Lung (tissue), 11 donors: ENCODE measurements at regions not wholly inside any gene's neighbourhood (a gene's known extent, or its start where the extent isn't known, plus 50 kb on each side); places are given as distances from the start of the nearest gene placed in this dataset.

Source experiments
- ATAC-seq: fragments of 200-7000 bp; cut with Tn5 transposase; one replicate; pipeline ENCODE4 v1.9.1; 2020; ENCODE audit warnings: moderate number of reproducible peaks; ENCODE audit not compliant: insufficient read depth, low FRiP score
- DNase-seq, 3 donors: peaks; one replicate each; pipeline ENCODE4 v3.0.0-alpha.2; 2013 to 2017
- H3K27ac ChIP-seq, 2 donors: one replicate each; pipeline ENCODE4 v1.5.1; 2013; ENCODE audit warnings: mild to moderate bottlenecking in 2 of 2, moderate library complexity in 2 of 2, control low read depth in 1 of 2, inconsistent platforms in 1 of 2, low read depth in 1 of 2, low read length in 1 of 2
- H3K27me3 ChIP-seq, 3 donors: one replicate each; pipeline ENCODE4 v1.5.1; 2013; ENCODE audit warnings: low read length in 2 of 3; ENCODE audit not compliant: control insufficient read depth in 3 of 3, insufficient read depth in 3 of 3
- H3K36me3 ChIP-seq, 4 donors: one replicate each; pipeline ENCODE4 v1.5.1; 2013; ENCODE audit warnings: low read length in 4 of 4, mild to moderate bottlenecking in 1 of 4, moderate library complexity in 1 of 4; ENCODE audit not compliant: control insufficient read depth in 4 of 4, insufficient read depth in 4 of 4
- H3K4me1 ChIP-seq, 5 donors: one replicate each; pipeline ENCODE4 v1.5.1; 2013; ENCODE audit warnings: low read length in 5 of 5, mild to moderate bottlenecking in 2 of 5, moderate library complexity in 1 of 5; ENCODE audit not compliant: control insufficient read depth in 5 of 5, insufficient read depth in 5 of 5
- H3K4me3 ChIP-seq: one replicate; pipeline ENCODE4 v1.5.1; 2013; ENCODE audit warnings: mild to moderate bottlenecking, control low read depth, moderate library complexity
- H3K9ac ChIP-seq, 2 donors: one replicate each; pipeline ENCODE4 v1.5.1; 2013; ENCODE audit warnings: low read length in 2 of 2, control low read depth in 1 of 2; ENCODE audit not compliant: insufficient read depth in 1 of 2
- H3K9me3 ChIP-seq, 4 donors: one replicate each; pipeline ENCODE4 v1.5.1; 2013; ENCODE audit warnings: low read length in 3 of 4, mild to moderate bottlenecking in 1 of 4, moderate library complexity in 1 of 4; ENCODE audit not compliant: control insufficient read depth in 4 of 4, insufficient read depth in 3 of 4
- CTCF ChIP-seq: IDR thresholded peaks from 2 replicates; pipeline ENCODE4 v1.5.1; 2012; ENCODE audit warnings: mild to moderate bottlenecking; ENCODE audit errors: control extremely low read depth, extremely low read depth
- WGBS, 2 donors: extraction: QIAGEN DNeasy Blood & Tissue Kit; methylation state at CpG; one replicate each; pipeline ENCODE4 v1.1.7; 2013; 5-methylcytosine and 5-hydroxymethylcytosine counted together
- donor health status: control.
- donor health status: control.
- donor health status: Bipolar disorder and iron deficiency.
- donor health status: healthy.
- donor health status: DM: yes; HTN: yes; CAD: no.

GRCh38 chr14:52202151-52202550, 65.3 kb upstream of the PTGDR start:
- H3K9ac ChIP-seq: no peak overlapping the region
- no peak for ATAC-seq
- DNase-seq: no peak

GRCh38 chr14:52190337-52190931, 77.1 kb upstream of the PTGDR start:
- H3K4me3 ChIP-seq: no peak overlapping the region
- no peaks in the 10 kb centered on the region for H3K9me3 ChIP-seq
- no peak for ATAC-seq
- H3K27ac ChIP-seq: no peak overlapping the region
- no peak for TF ChIP-seq CTCF
- H3K9ac ChIP-seq: no peak overlapping the region
- no peak for DNase-seq
- no peaks in the 10 kb centered on the region for H3K36me3 ChIP-seq
- H3K4me1 ChIP-seq: no peaks in the 10 kb centered on the region
- no peaks in the 10 kb centered on the region for H3K27me3 ChIP-seq
- WGBS, 2 donors: 91 to 95% methylated on average over 4 of the region's 4 CpGs

More at GRCh38 chr14:52202151-52202550, 65.3 kb upstream of the PTGDR start:
- H3K27ac ChIP-seq: no peak overlapping the region
- H3K27me3 ChIP-seq: no peaks in the 10 kb centered on the region
- H3K9me3 ChIP-seq: peaks cover 0 to 3% (median under 1%) of the 10 kb centered on the region in 4 donors
- H3K36me3 ChIP-seq: no peaks in the 10 kb centered on the region
- no peak overlapping the region for H3K4me3 ChIP-seq
- no peak for TF ChIP-seq CTCF
- no peaks in the 10 kb centered on the region for H3K4me1 ChIP-seq

GRCh38 chr14:52189325-52189724, 78.2 kb upstream of the PTGDR start:
- Histone ChIP-seq H3K4me3 (no peak overlapping the region), H3K36me3 (no peaks in the 10 kb centered on the region), H3K27me3 (no peaks in the 10 kb centered on the region), H3K27ac (no peak overlapping the region), H3K4me1 (no peaks in the 10 kb centered on the region), H3K9me3 (no peaks in the 10 kb centered on the region), H3K9ac (no peak overlapping the region)
- ATAC-seq: no peak
- no peak for TF ChIP-seq CTCF
- 67 to 85% methylated on average over 4 of the region's 4 CpGs for WGBS, 2 donors
- no peak for DNase-seq

- TF ChIP-seq CTCF: no peak
- Histone ChIP-seq H3K9me3 (no peaks in the 10 kb centered on the region), H3K36me3 (no peaks in the 10 kb centered on the region), H3K4me3 (no peak overlapping the region), H3K9ac (no peak overlapping the region), H3K4me1 (no peaks in the 10 kb centered on the region), H3K27me3 (no peaks in the 10 kb centered on the region), H3K27ac (no peak overlapping the region)
- ATAC-seq (no peak), DNase-seq (no peak)
Measured at GRCh38 chr14:52188381-52188780, 79.1 kb upstream of the PTGDR start.
